IPS-18a (cell line): ENCODE measurements at regions not wholly inside any gene's neighbourhood (a gene's known extent, or its start where the extent isn't known, plus 50 kb on each side); places are given as distances from the start of the nearest gene placed in this dataset.
"Not testable (repeated sequence)": the region's sequence is repeated elsewhere in the genome, so short reads cannot be mapped to it uniquely, and the experiment has no call there.

ENCODE experiments used
- H3K27ac ChIP-seq: one replicate; pipeline ENCODE4 v1.5.1; 2013; ENCODE audit warnings: low read length
- H3K27me3 ChIP-seq: one replicate; pipeline ENCODE4 v1.6.1; 2013; ENCODE audit warnings: mild to moderate bottlenecking, low read length; ENCODE audit not compliant: control insufficient read depth, insufficient read depth
- H3K36me3 ChIP-seq: one replicate; pipeline ENCODE4 v1.6.1; 2013; ENCODE audit warnings: low read depth, low read length; ENCODE audit not compliant: control insufficient read depth
- H3K4me1 ChIP-seq: one replicate; pipeline ENCODE4 v1.6.1; 2013; ENCODE audit warnings: low read depth, low read length; ENCODE audit not compliant: control insufficient read depth
- H3K4me3 ChIP-seq: one replicate; pipeline ENCODE4 v1.5.1; 2013; ENCODE audit warnings: low read length
- H3K9ac ChIP-seq: one replicate; pipeline ENCODE4 v1.6.1; 2013; ENCODE audit warnings: mild to moderate bottlenecking, low read length, moderate library complexity
- H3K9me3 ChIP-seq: one replicate; pipeline ENCODE4 v1.6.1; 2013; ENCODE audit warnings: low read depth, low read length; ENCODE audit not compliant: control insufficient read depth

DNA sequence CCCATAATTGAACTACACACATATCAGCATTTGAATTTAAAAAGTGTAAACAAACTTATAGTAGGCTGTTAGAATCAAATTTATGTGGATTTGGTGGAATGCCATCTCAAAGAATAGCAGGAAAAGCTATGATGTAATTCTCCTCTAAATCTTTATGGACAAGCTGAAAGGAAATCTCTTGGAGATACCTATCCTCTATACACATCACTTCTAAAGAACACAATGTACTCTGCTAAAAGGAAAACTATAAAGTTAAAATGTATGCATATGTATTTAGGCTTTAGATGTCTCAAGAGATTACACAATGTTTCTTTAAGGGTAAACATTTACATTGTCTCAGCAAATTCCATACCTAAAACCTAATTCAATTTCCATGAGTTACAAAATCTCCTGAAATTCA lies 323.3 kb downstream of the CRPPA start:
- H3K36me3 ChIP-seq, result no peaks in the 10 kb centered on the region
- H3K27me3 ChIP-seq, result no peaks in the 10 kb centered on the region
- H3K9me3 ChIP-seq, result no peaks in the 10 kb centered on the region
- no peak overlapping the region for H3K9ac ChIP-seq
- H3K27ac ChIP-seq, result no peak overlapping the region
- peaks cover 4% of the 10 kb centered on the region for H3K4me1 ChIP-seq
- H3K4me3 ChIP-seq, result no peak overlapping the region

GRCh38 chr7:16095171-16095950 lies 326.0 kb downstream of the CRPPA start:
- H3K9me3 ChIP-seq, result no peaks in the 10 kb centered on the region
- no peaks in the 10 kb centered on the region for H3K36me3 ChIP-seq
- no peak overlapping the region for H3K27ac ChIP-seq
- no peak overlapping the region for H3K4me3 ChIP-seq
- H3K4me1 ChIP-seq, result peaks cover 4% of the 10 kb centered on the region
- no peak overlapping the region for H3K9ac ChIP-seq
- H3K27me3 ChIP-seq, result no peaks in the 10 kb centered on the region

GRCh38 chr7:16094651-16095050 lies 326.7 kb downstream of the CRPPA start:
- H3K9me3 ChIP-seq, result no peaks in the 10 kb centered on the region
- no peak overlapping the region for H3K9ac ChIP-seq
- no peak overlapping the region for H3K27ac ChIP-seq
- H3K4me1 ChIP-seq, result peaks cover 4% of the 10 kb centered on the region
- no peak overlapping the region for H3K4me3 ChIP-seq
- H3K36me3 ChIP-seq, result no peaks in the 10 kb centered on the region
- no peaks in the 10 kb centered on the region for H3K27me3 ChIP-seq

DNA sequence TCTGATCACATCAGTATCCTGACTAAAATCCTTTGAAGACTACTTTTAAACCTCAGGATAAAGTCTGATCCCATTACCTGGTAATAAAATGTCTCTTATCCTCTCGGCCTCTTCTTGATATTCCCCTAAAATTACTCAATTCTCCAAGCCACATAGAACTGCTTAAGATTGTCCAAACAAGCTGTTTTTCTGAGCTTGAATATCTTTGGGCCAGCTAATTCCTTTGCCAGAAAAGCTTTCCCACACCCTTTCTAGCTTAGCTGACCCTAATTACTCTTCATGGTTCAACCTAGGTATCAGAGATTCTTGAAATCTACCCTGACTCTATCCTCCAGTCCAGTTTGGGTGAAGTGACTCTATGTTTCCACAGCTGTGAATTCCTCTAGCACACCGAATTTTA lies 328.6 kb downstream of the CRPPA start:
- H3K27ac ChIP-seq, result no peak overlapping the region
- peaks cover 4% of the 10 kb centered on the region for H3K4me1 ChIP-seq
- no peaks in the 10 kb centered on the region for H3K27me3 ChIP-seq
- no peak overlapping the region for H3K4me3 ChIP-seq
- no peak overlapping the region for H3K9ac ChIP-seq
- no peaks in the 10 kb centered on the region for H3K36me3 ChIP-seq
- H3K9me3 ChIP-seq, result no peaks in the 10 kb centered on the region

DNA sequence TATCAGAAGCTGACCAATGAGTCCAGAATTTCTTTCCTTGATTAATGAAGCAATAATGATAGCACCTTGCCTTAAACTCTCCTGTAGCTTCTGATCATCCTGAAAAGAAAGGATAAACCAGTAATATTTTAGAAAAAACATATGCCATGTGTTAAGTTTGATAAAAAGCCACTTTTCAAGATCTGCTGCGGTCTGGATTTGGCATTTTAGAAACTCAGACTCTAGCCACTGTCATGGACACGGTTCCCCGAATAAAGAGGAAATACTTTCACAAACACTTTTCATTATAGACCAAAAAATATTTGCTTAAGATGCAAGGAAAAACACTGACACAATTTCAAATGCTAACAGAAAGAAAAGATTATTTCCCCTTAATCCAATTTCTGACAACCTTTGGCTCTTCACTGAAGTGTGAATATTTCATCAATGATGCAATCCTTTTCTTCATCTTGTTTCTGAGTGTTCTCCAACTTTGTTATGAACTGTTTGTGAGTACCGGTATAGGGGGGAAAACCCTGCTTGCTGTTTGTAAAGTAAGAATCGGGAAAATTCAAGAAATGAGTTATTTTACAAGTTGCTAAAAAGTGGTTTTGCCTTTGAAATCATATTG lies 329.5 kb downstream of the CRPPA start:
- Histone ChIP-seq H3K4me1 (peaks cover 4% of the 10 kb centered on the region), H3K9me3 (no peaks in the 10 kb centered on the region), H3K27ac (no peak overlapping the region), H3K36me3 (no peaks in the 10 kb centered on the region), H3K9ac (no peak overlapping the region), H3K27me3 (no peaks in the 10 kb centered on the region), H3K4me3 (no peak overlapping the region)

DNA sequence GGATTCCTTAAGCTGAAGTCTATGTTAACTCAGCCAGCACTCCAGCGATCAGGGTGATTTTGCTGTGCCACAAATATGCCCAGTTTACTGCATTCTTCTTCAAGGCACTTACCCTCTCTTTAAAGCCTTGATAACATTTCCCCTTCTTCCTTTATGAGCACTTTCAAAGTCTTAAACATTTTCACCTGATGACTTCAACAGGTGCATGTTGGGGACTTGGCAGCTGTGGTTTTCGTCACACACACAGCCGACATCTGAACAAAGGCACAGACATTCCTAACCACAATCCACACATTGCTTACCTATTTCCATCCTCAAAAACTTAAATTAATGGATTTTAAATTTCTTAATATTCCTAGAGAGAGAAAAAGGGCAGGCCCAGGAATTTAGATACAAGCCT lies 331.5 kb downstream of the CRPPA start:
- no peak overlapping the region for H3K27ac ChIP-seq
- H3K27me3 ChIP-seq, result no peaks in the 10 kb centered on the region
- H3K4me1 ChIP-seq, result no peaks in the 10 kb centered on the region
- H3K4me3 ChIP-seq, result no peak overlapping the region
- H3K9me3 ChIP-seq, result no peaks in the 10 kb centered on the region
- no peak overlapping the region for H3K9ac ChIP-seq
- no peaks in the 10 kb centered on the region for H3K36me3 ChIP-seq

DNA sequence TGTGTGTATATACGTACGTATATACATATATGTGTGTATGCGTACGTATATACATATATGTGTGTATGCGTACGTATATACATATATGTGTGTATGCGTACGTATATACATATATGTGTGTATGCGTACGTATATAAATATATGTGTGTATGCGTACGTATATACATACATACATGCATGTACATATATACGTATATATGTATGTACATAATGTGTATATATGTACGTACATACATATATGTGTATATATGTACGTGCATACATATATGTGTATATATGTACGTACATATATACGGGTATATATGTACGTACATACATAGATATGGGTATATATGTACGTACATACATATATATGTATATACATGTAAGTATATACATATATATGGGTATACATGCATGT lies 332.1 kb downstream of the CRPPA start:
- Histone ChIP-seq H3K36me3 (no peaks in the 10 kb centered on the region), H3K27ac (no peak overlapping the region), H3K9me3 (no peaks in the 10 kb centered on the region), H3K27me3 (no peaks in the 10 kb centered on the region), H3K4me1 (no peaks in the 10 kb centered on the region), H3K4me3 (no peak overlapping the region), H3K9ac (no peak overlapping the region)

DNA sequence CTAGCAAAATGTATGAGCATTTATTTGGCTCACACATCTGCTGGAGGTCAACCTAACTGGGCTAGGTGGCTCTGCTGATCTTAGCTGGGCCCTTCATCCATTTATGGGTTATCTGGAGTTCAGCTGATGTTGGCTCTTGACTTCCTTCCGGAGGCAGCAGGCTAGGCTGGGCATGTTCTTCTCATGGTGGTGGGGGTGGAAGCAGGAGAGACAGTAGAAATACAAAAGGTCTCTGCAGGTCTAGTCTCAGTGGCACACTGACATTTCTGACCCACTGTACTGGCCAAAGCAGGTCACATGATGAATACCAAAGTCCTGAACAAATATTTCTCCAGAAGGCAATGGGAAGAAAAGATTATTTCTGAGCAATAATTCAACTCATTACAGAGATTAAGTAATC lies 334.6 kb downstream of the CRPPA start:
- Histone ChIP-seq H3K9me3 (no peaks in the 10 kb centered on the region), H3K36me3 (no peaks in the 10 kb centered on the region), H3K4me3 (no peak overlapping the region), H3K4me1 (peaks cover 3% of the 10 kb centered on the region), H3K9ac (no peak overlapping the region), H3K27me3 (no peaks in the 10 kb centered on the region), H3K27ac (no peak overlapping the region)

DNA sequence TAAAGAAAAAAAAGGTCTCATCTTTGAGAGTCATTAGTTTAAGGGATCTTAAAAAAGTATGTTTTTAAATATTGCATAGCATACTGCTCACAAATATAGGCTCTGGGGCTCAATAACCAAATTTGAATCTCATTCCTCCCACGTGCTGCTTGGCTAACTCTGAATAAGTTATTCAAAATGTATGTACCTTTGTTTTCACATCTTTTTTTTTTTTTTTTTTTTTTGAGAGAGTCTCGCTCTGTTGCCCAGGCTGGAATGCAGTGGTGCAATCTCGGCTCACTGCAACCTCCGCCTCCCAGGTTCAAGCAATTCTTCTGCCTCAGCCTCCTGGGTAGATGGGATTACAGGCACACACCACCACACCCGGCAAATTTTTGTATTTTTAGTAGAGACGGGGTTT lies 335.6 kb downstream of the CRPPA start:
- not testable (repeated sequence) for H3K4me3 ChIP-seq, H3K9ac ChIP-seq, H3K27me3 ChIP-seq, H3K36me3 ChIP-seq, H3K4me1 ChIP-seq, H3K9me3 ChIP-seq, H3K27ac ChIP-seq

GRCh38 chr7:16084875-16085274 lies 336.5 kb downstream of the CRPPA start:
- Histone ChIP-seq H3K36me3 (no peaks in the 10 kb centered on the region), H3K9me3 (no peaks in the 10 kb centered on the region), H3K27ac (no peak overlapping the region), H3K9ac (no peak overlapping the region), H3K27me3 (no peaks in the 10 kb centered on the region), H3K4me3 (no peak overlapping the region), H3K4me1 (peaks cover 3% of the 10 kb centered on the region)

GRCh38 chr7:16084370-16084769 lies 337.0 kb downstream of the CRPPA start:
- Histone ChIP-seq H3K4me1 (peaks cover 3% of the 10 kb centered on the region), H3K9me3 (no peaks in the 10 kb centered on the region), H3K27ac (no peak overlapping the region), H3K27me3 (no peaks in the 10 kb centered on the region), H3K36me3 (no peaks in the 10 kb centered on the region), H3K4me3 (no peak overlapping the region), H3K9ac (no peak overlapping the region)

- Histone ChIP-seq H3K9ac (no peak overlapping the region), H3K27me3 (no peaks in the 10 kb centered on the region), H3K36me3 (no peaks in the 10 kb centered on the region), H3K4me1 (peaks cover 3% of the 10 kb centered on the region), H3K4me3 (no peak overlapping the region), H3K9me3 (no peaks in the 10 kb centered on the region), H3K27ac (no peak overlapping the region)
Observed at GRCh38 chr7:16083931-16084330, 337.4 kb downstream of the CRPPA start.
